Endometrial microvascular endothelial cells (primary cell): ENCODE measurements at regions not wholly inside any gene's neighbourhood (a gene's known extent, or its start where the extent isn't known, plus 50 kb on each side); places are given as distances from the start of the nearest gene placed in this dataset.
"Not testable (repeated sequence)": the region's sequence is repeated elsewhere in the genome, so short reads cannot be mapped to it uniquely, and the experiment has no call there.

Experiments
- in situ Hi-C: cut with HindIII; loops from 2 replicates; pipeline ENCODE4 v1.10.0; 2017; ENCODE audit warnings: low sequenced_read_pairs, low pct_unique_long_range_greater_than_20kb; ENCODE audit errors: inconsistent ontology term

GRCh38 chr6:26795474-26796307 lies 136.1 kb upstream of the ZNF322 start:
- in situ Hi-C loops, result not testable (repeated sequence)

GRCh38 chr6:26799903-26800633 lies 140.5 kb upstream of the ZNF322 start:
- in situ Hi-C loops, result not testable (repeated sequence)

- in situ Hi-C loops, result not testable (repeated sequence)
These were observed 144.2 kb upstream of the ZNF322 start for GRCh38 chr6:26803762-26804161.

GRCh38 chr6:26811486-26812116 lies 152.1 kb upstream of the ZNF322 start:
- in situ Hi-C loops, result not testable (repeated sequence)

GRCh38 chr6:26818640-26819225 lies 159.2 kb upstream of the ZNF322 start:
- in situ Hi-C loops, result not testable (repeated sequence)

- in situ Hi-C loops, result not testable (repeated sequence)
These were observed 168.4 kb upstream of the ZNF322 start for GRCh38 chr6:26827965-26828364.

- in situ Hi-C loops, result not testable (repeated sequence)
These were observed 169.9 kb upstream of the ZNF322 start for GRCh38 chr6:26829480-26829879.

DNA sequence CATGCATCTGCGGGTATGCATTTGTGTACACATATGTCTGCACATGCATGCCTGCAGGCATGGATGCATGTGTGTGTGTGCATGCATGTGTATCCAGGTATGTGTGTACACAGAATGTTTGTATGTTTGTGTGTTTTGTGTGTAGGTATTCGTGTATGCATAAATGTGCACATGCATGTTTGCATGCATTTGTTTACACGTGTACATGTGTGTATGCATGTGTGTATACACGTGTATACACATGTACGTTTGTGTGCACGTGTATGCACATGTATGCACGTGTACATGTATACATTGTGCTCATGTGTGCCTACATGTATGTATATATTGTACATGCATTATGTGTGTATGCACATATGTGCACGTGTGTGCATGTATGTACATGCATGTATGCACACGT lies 171.4 kb upstream of the ZNF322 start:
- in situ Hi-C loops, result not testable (repeated sequence)

- in situ Hi-C loops, result not testable (repeated sequence)
These were observed 176.2 kb upstream of the ZNF322 start for GRCh38 chr6:26835707-26836106.

GRCh38 chr6:26836657-26837056 lies 177.1 kb upstream of the ZNF322 start:
- in situ Hi-C loops, result not testable (repeated sequence)

DNA sequence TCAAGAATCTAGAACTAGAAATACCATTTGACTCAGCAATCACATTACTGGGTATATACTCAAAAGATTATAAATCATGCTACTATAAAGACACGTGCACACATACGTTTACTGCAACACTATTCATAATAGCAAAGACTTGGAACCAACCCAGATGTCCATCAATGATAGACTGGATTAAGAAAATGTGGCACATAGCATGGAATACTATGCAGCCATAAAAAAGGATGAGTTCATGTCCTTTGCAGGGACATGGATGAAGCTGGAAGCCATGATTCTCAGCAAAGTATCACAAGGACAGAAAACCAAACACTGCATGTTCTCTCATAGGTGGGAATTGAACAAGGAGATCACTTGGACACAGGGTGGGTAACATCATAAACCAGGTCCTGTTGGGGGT lies 185.3 kb upstream of the ZNF322 start:
- in situ Hi-C loops, result not testable (repeated sequence)

DNA sequence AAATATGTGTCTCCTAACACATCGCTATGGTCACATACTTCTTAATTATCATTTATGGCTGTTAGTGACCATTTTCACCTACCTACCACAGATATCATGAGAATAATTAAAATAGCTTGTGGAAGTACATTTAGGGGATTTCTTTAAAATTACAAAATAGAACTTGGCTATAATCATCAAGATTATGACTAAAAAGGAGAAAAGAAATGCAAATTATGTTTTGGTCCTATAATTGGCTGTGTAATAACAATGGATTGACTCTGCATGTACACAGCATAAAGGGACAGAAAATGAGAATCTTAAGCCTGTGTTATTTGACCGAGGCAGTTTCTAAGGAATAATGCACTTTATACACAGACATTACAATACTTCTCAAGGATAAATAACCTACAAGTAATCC lies 197.7 kb upstream of the ZNF322 start:
- in situ Hi-C loops, result not testable (repeated sequence)

GRCh38 chr6:26859067-26859770 lies 199.7 kb upstream of the ZNF322 start:
- in situ Hi-C loops, result not testable (repeated sequence)

DNA sequence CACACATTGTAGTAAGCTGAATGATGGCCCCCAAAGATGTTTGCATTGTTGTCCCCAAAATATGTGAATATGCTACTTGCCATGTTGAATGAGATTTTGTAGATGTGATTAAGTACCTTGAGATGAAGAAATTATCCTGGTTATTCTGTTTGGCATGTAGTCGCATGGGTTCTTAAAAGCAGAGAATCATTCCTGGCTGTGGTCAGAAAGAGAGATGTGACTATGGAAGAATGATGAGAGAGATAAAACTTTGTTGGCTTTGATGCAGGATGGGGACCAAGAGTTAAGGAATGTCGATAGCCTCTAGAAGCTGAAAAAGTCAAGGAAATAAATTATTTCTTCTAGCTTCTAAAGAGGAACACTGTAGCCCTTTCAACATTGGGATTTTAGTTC lies 200.2 kb upstream of the ZNF322 start:
- in situ Hi-C loops, result not testable (repeated sequence)

DNA sequence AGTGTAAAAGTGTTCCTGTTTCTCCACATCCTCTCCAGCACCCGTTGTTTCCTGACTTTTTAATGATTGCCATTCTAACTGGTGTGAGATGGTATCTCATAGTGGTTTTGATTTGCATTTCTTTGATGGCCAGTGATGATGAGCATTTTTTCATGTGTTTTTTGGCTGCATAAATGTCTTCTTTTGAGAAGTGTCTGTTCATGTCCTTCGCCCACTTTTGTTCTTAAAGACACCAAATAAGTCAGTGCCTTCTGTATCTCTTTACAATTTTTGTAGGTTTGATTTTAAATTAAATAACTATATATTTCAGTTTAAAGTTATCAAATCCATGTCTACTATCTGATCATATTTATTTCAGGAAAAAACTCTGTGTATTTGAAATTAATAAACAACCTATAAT lies 202.4 kb upstream of the ZNF322 start:
- in situ Hi-C loops, result not testable (repeated sequence)

GRCh38 chr6:26863641-26864040 lies 204.1 kb upstream of the ZNF322 start:
- in situ Hi-C loops, result not testable (repeated sequence)

DNA sequence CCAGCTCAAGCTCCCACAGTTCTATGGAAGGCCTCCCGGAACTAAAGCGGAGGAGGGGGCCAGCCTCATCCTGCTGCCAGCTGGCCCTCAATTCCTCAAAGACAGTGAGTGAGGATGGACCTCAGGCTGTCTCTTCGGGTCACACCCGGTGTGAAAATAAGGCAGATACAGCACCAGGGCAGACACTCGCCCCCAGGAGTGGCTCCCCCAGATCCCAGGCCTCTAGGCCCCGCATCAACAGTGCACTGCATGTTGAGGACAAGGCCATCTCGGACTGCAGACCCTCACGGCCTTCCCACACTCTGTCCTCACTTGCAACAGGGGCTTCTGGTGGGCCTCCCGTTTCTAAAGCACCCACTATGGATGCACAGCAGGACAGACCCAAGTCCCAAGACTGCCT lies 239.2 kb upstream of the ZNF322 start:
- in situ Hi-C loops, result not testable (repeated sequence)

- in situ Hi-C loops, result not testable (repeated sequence)
These were observed 264.7 kb upstream of the ZNF322 start for GRCh38 chr6:26924206-26924605.

GRCh38 chr6:26928190-26928589 lies 268.6 kb upstream of the ZNF322 start:
- in situ Hi-C loops, result not testable (repeated sequence)
